Loucy (cell line): ENCODE measurements at regions not wholly inside any gene's neighbourhood (a gene's known extent, or its start where the extent isn't known, plus 50 kb on each side); places are given as distances from the start of the nearest gene placed in this dataset.
"Not testable (repeated sequence)": the region's sequence is repeated elsewhere in the genome, so short reads cannot be mapped to it uniquely, and the experiment has no call there.

Experiments used
- EZH2phosphoT487 ChIP-seq: fragments of 200-600 bp; IDR thresholded peaks from 2 replicates; pipeline ENCODE4 v1.6.1; 2018; ENCODE audit warnings: antibody characterized with exemption, mild to moderate bottlenecking, moderate library complexity, borderline replicate concordance
- TF ChIP-seq, protein P1 (sequence below): fragments of 200-600 bp; sonication (generic); conservative IDR thresholded peaks from 2 replicates; pipeline ENCODE4 v1.5.1; 2014; ENCODE audit warnings: mild to moderate bottlenecking, antibody characterized with exemption, low read length

DNA sequence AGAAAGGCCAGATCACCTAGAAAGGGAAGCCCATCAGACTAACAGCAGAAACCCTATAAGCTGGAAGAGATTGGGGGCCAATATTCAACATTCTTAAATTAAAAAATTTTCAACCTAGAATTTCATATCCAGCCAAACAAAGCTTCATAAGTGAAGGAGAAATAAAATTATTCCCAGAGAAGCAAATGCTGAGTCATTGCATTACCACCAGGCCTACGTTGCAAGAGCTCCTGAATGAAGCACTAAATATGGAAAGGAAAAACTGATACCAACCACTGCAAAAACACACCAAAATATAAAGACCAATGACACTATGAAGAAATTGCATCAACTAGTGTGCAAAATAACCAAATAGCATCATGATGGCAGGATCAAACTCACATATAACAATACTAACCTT, 453.4 kb upstream of the PITX2 start:
- TF ChIP-seq, protein P1, sequence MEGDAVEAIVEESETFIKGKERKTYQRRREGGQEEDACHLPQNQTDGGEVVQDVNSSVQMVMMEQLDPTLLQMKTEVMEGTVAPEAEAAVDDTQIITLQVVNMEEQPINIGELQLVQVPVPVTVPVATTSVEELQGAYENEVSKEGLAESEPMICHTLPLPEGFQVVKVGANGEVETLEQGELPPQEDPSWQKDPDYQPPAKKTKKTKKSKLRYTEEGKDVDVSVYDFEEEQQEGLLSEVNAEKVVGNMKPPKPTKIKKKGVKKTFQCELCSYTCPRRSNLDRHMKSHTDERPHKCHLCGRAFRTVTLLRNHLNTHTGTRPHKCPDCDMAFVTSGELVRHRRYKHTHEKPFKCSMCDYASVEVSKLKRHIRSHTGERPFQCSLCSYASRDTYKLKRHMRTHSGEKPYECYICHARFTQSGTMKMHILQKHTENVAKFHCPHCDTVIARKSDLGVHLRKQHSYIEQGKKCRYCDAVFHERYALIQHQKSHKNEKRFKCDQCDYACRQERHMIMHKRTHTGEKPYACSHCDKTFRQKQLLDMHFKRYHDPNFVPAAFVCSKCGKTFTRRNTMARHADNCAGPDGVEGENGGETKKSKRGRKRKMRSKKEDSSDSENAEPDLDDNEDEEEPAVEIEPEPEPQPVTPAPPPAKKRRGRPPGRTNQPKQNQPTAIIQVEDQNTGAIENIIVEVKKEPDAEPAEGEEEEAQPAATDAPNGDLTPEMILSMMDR, result not testable (repeated sequence)
- TF ChIP-seq EZH2phosphoT487, result not testable (repeated sequence)
